BLaER1 treated with 17β-estradiol and CSF1 and Interleukin-3, amounts not matched to agents 10 nM and 100 nM (cell line): ENCODE measurements at regions not wholly inside any gene's neighbourhood (a gene's known extent, or its start where the extent isn't known, plus 50 kb on each side); places are given as distances from the start of the nearest gene placed in this dataset.

Experiments
- H3K27ac ChIP-seq, 11 experiments: shearing (Covaris generic); formaldehyde crosslinking; 2 replicates each; pipeline ENCODE4 v1.8.1; 2022
- H3K27me3 ChIP-seq, 11 experiments: shearing (Covaris generic); formaldehyde crosslinking; 2 replicates each; pipeline ENCODE4 v1.8.1; 2022
- H3K36me3 ChIP-seq, 11 experiments: shearing (Covaris generic); formaldehyde crosslinking; 2 replicates each; pipeline ENCODE4 v1.8.1; 2022
- H3K4me1 ChIP-seq, 10 experiments: shearing (Covaris generic); formaldehyde crosslinking; 2 replicates each; pipeline ENCODE4 v1.8.1; 2022
- H3K4me2 ChIP-seq, 11 experiments: shearing (Covaris generic); formaldehyde crosslinking; 2 replicates each; pipeline ENCODE4 v1.8.1; 2022
- H3K4me3 ChIP-seq, 10 experiments: shearing (Covaris generic); formaldehyde crosslinking; 2 replicates each; pipeline ENCODE4 v1.8.1; 2022
- H3K9ac ChIP-seq, 11 experiments: shearing (Covaris generic); formaldehyde crosslinking; 2 replicates each; pipeline ENCODE4 v1.8.1; 2022
- H3K9me3 ChIP-seq, 11 experiments: shearing (Covaris generic); formaldehyde crosslinking; replicated peaks in 1 of 11; 2 replicates each; pipeline ENCODE4 v1.8.1; 2022
- H4K20me1 ChIP-seq, 11 experiments: shearing (Covaris generic); formaldehyde crosslinking; 2 replicates each; pipeline ENCODE4 v1.8.1; 2022
- Cebpa-rat ChIP-seq, 11 experiments: shearing (Covaris generic); IDR thresholded peaks; 2 replicates each; pipeline ENCODE4 v1.8.1; 2022

DNA sequence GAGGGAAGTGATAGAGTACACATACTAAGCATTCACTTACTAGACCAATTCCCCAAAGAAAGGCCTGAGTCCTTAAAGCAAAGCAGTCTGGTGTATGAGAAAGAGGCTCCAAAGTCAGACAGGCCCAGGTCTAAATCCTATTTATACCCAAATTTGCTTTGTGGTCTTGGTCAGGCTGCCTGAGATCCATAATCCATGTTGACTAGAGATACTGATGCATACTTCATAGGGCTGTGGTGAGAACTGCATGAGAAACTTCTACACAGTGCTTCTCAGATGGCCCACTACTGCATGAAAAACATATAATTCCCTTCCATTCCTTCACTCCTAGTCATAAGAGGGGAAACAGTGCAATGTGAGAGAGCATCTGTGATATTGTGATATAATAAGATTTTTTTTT, 81.6 kb upstream of the SP4 start:
- Histone ChIP-seq H3K4me1 (no peaks in the 10 kb centered on the region; a peak in 1 of 20 replicates), H3K36me3 (no peaks in the 10 kb centered on the region), H3K4me3 (no peak overlapping the region), H3K27ac (no peak overlapping the region), H3K27me3 (no peaks in the 10 kb centered on the region), H4K20me1 (no peaks in the 10 kb centered on the region), H3K4me2 (no peak overlapping the region), H3K9me3 (peaks cover 0 to 3% (median 0%) of the 10 kb centered on the region in 11 experiments; a peak in 1 of 22 replicates), H3K9ac (no peak overlapping the region)
- no peak for TF ChIP-seq Cebpa-rat (IDR thresholded peaks at IDR 0.05)

DNA sequence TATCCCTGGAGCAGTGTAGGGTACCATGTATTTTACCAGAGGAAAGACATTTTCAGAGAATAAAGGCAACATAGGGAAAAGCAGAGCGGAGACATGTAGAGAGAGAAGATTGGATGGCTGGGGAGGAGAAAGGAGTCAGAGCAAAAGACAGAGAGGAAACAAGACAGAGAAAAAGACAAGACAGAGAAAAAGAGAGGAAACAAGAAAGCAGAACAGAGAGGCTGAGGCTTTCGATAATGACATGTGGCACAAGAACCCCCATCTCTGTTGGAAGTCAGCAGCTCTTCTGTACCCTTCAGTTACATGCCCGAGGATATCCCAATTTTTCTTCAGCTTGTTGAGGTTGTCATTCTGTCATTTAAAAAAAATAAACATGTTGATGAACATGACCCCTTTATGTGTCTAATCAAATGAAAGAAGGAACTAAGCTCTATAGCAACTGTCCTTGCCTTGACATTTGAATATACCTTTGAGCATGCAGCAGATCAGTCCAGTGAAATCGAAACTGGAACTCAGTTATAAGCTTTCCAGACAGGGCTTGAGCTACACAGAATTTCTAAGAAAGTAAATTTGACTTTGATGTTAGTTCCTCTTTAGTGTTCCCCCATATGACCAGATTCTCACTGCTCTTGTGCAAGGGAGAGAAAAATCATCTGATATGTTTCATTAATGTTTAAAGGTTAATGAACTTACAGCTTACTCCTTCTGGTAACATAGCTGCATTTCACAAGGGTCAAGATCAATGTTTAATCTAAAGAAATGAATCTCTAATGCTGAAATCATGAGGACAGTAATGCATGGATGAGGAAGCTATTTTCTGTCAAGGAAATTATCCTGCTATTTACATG, 75.1 kb upstream of the SP4 start:
- Histone ChIP-seq H3K27me3 (no peaks in the 10 kb centered on the region), H4K20me1 (no peaks in the 10 kb centered on the region), H3K4me3 (peak overlapping the region in 8 of 10 experiments; percentile 0 to 51 (median 28); a peak in 9 of 20 replicates), H3K9ac (peak overlapping the region; percentile 21 to 76 (median 62); a peak in 19 of 22 replicates), H3K9me3 (no peaks in the 10 kb centered on the region; a peak in 1 of 22 replicates), H3K27ac (peak overlapping the region; percentile 44 to 87 (median 80); a peak in 21 of 22 replicates), H3K4me2 (peak overlapping the region; percentile 50 to 93 (median 80)), H3K4me1 (peaks cover 21 to 53% (median 37%) of the 10 kb centered on the region in 10 experiments), H3K36me3 (no peaks in the 10 kb centered on the region)
- peak in 2 of 11 experiments; percentile 63 to 66; a peak in 4 of 22 replicates for TF ChIP-seq Cebpa-rat (IDR thresholded peaks at IDR 0.05)

DNA sequence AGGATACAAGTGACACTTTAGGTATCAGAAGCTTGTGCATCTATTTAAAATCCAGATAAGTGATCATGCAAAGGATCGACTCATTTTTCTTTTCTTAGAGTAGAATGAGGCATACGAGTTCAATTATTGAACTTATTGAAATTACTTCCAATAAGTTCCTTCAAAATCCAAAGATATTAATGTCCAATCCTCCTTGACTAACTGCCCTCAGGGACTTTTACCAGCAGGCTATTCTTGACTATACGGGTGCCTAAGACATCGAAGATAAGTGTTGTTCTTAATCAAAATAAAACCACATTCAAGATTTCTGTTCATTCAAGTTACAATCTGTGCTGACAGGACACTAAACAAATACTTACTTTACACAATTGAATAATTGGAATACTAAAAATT, 74.5 kb upstream of the SP4 start:
- no peaks in the 10 kb centered on the region for H4K20me1 ChIP-seq
- no peak for TF ChIP-seq Cebpa-rat (IDR thresholded peaks at IDR 0.05)
- H3K36me3 ChIP-seq: no peaks in the 10 kb centered on the region
- no peaks in the 10 kb centered on the region for H3K27me3 ChIP-seq
- H3K4me3 ChIP-seq: peak overlapping the region in 1 of 10 experiments; percentile 30; a peak in 4 of 20 replicates
- H3K4me1 ChIP-seq: peaks cover 21 to 60% (median 37%) of the 10 kb centered on the region in 10 experiments
- peak overlapping the region in 7 of 11 experiments; percentile 36 to 76 (median 68); a peak in 12 of 22 replicates for H3K9ac ChIP-seq
- peak overlapping the region; percentile 19 to 93 (median 80); a peak in 20 of 22 replicates for H3K4me2 ChIP-seq
- no peaks in the 10 kb centered on the region for H3K9me3 ChIP-seq
- peak overlapping the region; percentile 21 to 87 (median 80); a peak in 19 of 22 replicates for H3K27ac ChIP-seq

DNA sequence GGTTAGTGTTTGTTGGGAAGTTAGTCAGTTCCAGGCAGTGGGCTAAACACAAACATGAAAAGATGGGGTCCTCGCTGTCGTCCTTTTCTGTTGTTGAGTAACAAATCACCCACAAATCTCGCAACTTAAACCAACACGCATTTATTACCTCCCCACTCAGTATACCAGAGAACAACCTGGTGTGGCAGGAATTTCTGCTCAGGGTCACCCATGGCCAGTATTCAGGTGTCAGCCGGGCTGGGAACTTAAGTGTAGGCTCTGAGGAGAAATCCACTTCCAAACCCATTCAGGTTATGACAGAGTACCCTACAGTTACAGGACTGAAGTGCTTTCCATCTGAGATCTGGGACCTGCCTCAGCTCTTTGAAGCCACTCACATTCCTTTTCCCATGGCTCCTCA, 73.6 kb upstream of the SP4 start:
- Histone ChIP-seq H3K27ac (peak overlapping the region in 9 of 11 experiments; percentile 2 to 87 (median 81); a peak in 15 of 22 replicates), H3K9me3 (no peaks in the 10 kb centered on the region), H3K9ac (peak overlapping the region in 1 of 11 experiments; percentile 30; a peak in 1 of 22 replicates), H3K4me2 (peak overlapping the region in 5 of 11 experiments; percentile 70 to 93 (median 87); a peak in 10 of 22 replicates), H3K4me3 (no peak overlapping the region), H3K4me1 (peaks cover 21 to 65% (median 37%) of the 10 kb centered on the region in 10 experiments), H3K27me3 (no peaks in the 10 kb centered on the region), H4K20me1 (no peaks in the 10 kb centered on the region), H3K36me3 (no peaks in the 10 kb centered on the region)
- TF ChIP-seq Cebpa-rat (IDR thresholded peaks at IDR 0.05): no peak

DNA sequence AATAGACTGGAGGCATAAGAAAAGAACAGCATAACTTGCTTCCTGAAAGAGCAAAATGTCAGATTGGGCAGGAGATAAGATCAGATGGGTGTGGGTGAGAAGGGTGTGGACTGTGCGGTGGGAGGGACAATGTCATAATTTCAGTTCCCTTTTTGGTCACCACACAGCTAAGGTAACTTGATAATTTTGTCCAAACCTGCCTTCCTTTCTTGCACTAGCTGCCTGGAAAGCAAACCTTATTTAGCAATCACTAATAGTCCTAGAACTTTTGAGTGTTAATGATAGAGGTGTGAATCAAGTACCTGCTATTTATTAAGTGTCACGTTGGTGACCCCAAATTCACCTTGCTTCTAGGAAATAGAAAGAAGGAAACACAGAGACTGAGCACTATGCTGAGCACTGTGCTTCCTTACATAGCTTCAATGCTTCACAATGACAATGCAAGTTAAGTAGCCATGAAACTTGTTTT, 72.4 kb upstream of the SP4 start:
- no peaks in the 10 kb centered on the region for H3K27me3 ChIP-seq
- peak overlapping the region in 7 of 11 experiments; percentile 78 to 87 (median 82); a peak in 13 of 22 replicates for H3K27ac ChIP-seq
- H3K9me3 ChIP-seq: no peaks in the 10 kb centered on the region
- H3K36me3 ChIP-seq: no peaks in the 10 kb centered on the region
- peaks cover 21 to 65% (median 37%) of the 10 kb centered on the region in 10 experiments for H3K4me1 ChIP-seq
- H4K20me1 ChIP-seq: no peaks in the 10 kb centered on the region
- no peak overlapping the region for H3K9ac ChIP-seq
- peak overlapping the region; percentile 0 to 93 (median 43); a peak in 18 of 22 replicates for H3K4me2 ChIP-seq
- H3K4me3 ChIP-seq: no peak overlapping the region
- TF ChIP-seq Cebpa-rat (IDR thresholded peaks at IDR 0.05): no peak

DNA sequence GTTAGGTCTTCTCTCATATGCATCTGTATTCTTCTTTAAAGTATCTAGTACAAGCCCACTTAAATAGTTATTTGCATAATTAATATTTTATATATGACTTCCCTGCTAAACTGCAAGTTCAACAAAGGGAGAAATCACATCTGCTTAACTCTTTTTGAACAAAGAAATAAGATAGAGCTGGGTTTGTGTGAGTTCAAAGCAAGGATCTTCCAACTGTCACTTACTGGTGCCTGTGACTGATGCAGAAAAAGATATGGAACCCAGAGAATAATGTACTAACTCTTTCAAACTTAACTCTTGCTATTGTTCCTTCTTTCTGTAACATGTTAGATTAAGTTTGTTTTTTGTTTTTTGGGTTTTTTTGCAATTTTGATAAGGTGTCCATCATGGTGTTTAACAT, 71.3 kb upstream of the SP4 start:
- no peak overlapping the region for H3K9ac ChIP-seq
- no peak overlapping the region for H3K4me2 ChIP-seq
- no peak overlapping the region for H3K4me3 ChIP-seq
- no peaks in the 10 kb centered on the region for H3K36me3 ChIP-seq
- TF ChIP-seq Cebpa-rat (IDR thresholded peaks at IDR 0.05): no peak
- peaks cover 21 to 62% (median 37%) of the 10 kb centered on the region in 10 experiments for H3K4me1 ChIP-seq
- no peaks in the 10 kb centered on the region for H3K27me3 ChIP-seq
- no peaks in the 10 kb centered on the region for H4K20me1 ChIP-seq
- no peaks in the 10 kb centered on the region for H3K9me3 ChIP-seq
- no peak overlapping the region; a peak in 1 of 22 replicates for H3K27ac ChIP-seq

DNA sequence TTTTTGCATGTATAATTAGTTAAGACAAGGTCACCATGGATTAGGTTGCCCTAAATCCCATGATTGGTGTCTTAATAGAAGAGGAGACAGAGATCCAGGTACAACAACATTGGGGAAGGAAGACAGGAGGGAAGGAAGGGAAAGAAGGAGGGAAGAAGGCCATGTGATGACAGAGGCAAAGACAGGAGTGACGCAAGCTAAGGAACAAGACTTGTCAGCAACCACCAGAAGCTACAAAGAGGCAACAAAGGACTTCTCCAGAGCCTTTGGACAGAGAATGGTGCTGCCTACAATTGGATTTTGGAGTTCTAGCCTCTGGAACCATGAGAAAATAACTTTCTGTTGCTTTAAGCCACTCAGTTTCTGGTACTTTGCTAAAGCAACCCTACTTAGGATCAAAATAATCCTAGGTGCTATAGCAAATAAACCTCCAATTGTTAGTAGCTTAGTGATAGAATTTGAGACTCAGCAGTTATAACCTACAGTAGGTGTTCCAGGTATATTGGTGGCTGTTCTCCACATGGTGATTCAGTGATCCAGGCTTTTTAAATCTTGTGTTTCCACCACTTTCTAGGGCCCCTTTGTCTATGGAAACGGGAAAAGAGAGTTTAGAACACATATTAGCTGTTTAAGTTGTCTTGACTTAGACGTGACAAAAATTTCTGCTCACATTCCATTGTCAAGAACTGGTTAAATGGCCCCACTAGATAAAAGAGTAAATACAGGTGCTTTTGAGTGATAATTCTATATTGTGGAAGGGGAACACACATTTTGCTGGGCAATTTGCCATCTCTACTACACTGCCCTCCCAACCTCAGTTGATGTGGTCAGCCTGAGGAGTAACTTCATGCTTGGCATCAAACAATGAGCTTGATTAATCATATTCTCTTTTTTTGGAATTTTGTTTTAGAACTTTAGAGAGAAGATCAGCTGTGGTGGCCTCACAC, 70.5 kb upstream of the SP4 start:
- TF ChIP-seq Cebpa-rat (IDR thresholded peaks at IDR 0.05): no peak
- no peaks in the 10 kb centered on the region for H4K20me1 ChIP-seq
- H3K9ac ChIP-seq: no peak overlapping the region
- H3K27ac ChIP-seq: no peak overlapping the region
- H3K27me3 ChIP-seq: no peaks in the 10 kb centered on the region
- no peaks in the 10 kb centered on the region for H3K36me3 ChIP-seq
- H3K9me3 ChIP-seq: no peaks in the 10 kb centered on the region
- peak overlapping the region in 3 of 11 experiments; percentile 8 to 34 (median 17); a peak in 5 of 22 replicates for H3K4me2 ChIP-seq
- H3K4me3 ChIP-seq: no peak overlapping the region
- H3K4me1 ChIP-seq: peaks cover 17 to 54% (median 32%) of the 10 kb centered on the region in 10 experiments

DNA sequence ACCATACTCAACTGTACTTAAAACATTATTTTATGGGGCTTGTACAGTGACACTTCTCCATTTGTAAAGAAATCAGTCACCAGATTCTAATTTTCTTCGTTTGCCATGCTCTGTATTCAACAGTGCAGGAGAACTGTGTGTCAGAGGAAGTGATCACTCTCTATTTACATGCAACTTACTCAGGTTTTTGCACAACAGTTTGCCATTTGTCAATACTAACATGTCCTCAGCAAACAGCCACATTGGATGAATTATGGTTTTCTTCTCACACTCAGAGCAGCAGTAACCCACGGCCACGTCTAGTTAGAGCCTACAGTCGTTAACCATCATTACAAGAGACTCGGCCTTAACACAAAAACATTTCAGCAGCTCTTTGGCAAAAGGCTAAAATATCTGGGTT, 69.2 kb upstream of the SP4 start:
- Histone ChIP-seq H3K36me3 (no peaks in the 10 kb centered on the region), H3K4me1 (peaks cover 9 to 46% (median 23%) of the 10 kb centered on the region in 10 experiments; a peak in 19 of 20 replicates), H3K9ac (no peak overlapping the region), H3K9me3 (no peaks in the 10 kb centered on the region), H3K4me3 (no peak overlapping the region), H4K20me1 (no peaks in the 10 kb centered on the region), H3K27ac (no peak overlapping the region), H3K27me3 (no peaks in the 10 kb centered on the region), H3K4me2 (peak overlapping the region in 2 of 11 experiments; percentile 2 to 26; a peak in 2 of 22 replicates)
- TF ChIP-seq Cebpa-rat (IDR thresholded peaks at IDR 0.05): no peak
